Kidney (tissue), 13 donors: ENCODE measurements at regions not wholly inside any gene's neighbourhood (a gene's known extent, or its start where the extent isn't known, plus 50 kb on each side); places are given as distances from the start of the nearest gene placed in this dataset.
"Not testable (repeated sequence)": the region's sequence is repeated elsewhere in the genome, so short reads cannot be mapped to it uniquely, and the experiment has no call there.

Experiments
- DNase-seq, 5 donors: peaks; one replicate each; pipeline ENCODE4 v3.0.0-alpha.2; 2013 to 2020
- FAIRE-seq: peaks from 2 replicates; lab custom pipeline; 2012; peaks lifted over from hg19 to GRCh38; lab: Jason Lieb, UNC
- H3K27ac ChIP-seq, 2 donors: one replicate each; pipeline ENCODE4 v1.7.0; 2013; ENCODE audit warnings: low read depth in 2 of 2, low read length in 2 of 2, inconsistent platforms in 1 of 2
- H3K27me3 ChIP-seq: one replicate; pipeline ENCODE4 v1.7.1; 2013; ENCODE audit warnings: low read length, inconsistent platforms; ENCODE audit not compliant: control insufficient read depth, insufficient read depth
- H3K36me3 ChIP-seq, 3 donors: one replicate each; pipeline versions ENCODE4 v1.7.0 to v1.7.1; 2013; ENCODE audit warnings: low read length in 3 of 3, control low read depth in 1 of 3, inconsistent platforms in 1 of 3; ENCODE audit not compliant: insufficient read depth in 3 of 3, control insufficient read depth in 2 of 3
- H3K4me1 ChIP-seq, 3 donors: one replicate each; pipeline versions ENCODE4 v1.7.0 to v1.7.1; 2013; ENCODE audit warnings: low read length in 3 of 3, inconsistent platforms in 1 of 3, low read depth in 1 of 3; ENCODE audit not compliant: control insufficient read depth in 2 of 3, insufficient read depth in 2 of 3
- H3K4me3 ChIP-seq, 3 donors: one replicate each; pipeline versions ENCODE4 v1.7.0 to v1.8.1; 2013; ENCODE audit warnings: low read length in 3 of 3, control low read depth in 1 of 3, inconsistent platforms in 1 of 3
- H3K9ac ChIP-seq, 3 donors: one replicate each; pipeline versions ENCODE4 v1.7.0 to v1.7.1; 2013; ENCODE audit warnings: low read length in 3 of 3, control low read depth in 1 of 3, inconsistent platforms in 1 of 3
- H3K9me3 ChIP-seq, 3 donors: one replicate each; pipeline versions ENCODE4 v1.7.0 to v1.7.1; 2013; ENCODE audit warnings: low read length in 3 of 3, control low read depth in 1 of 3, inconsistent platforms in 1 of 3; ENCODE audit not compliant: control insufficient read depth in 2 of 3, insufficient read depth in 1 of 3
- CTCF ChIP-seq: IDR thresholded peaks from 3 replicates; pipeline ENCODE4 v1.5.1; 2012; ENCODE audit warnings: mild to moderate bottlenecking, moderate library complexity, borderline replicate concordance; ENCODE audit not compliant: insufficient read depth; ENCODE audit errors: extremely low read depth
- intact Hi-C: fragments of 100-400 bp; cut with DNase I; formaldehyde crosslinking; loops from one replicate; pipeline ENCODE4 v1.11.1; 2022
- donor health status: control.
- donor health status: control.
- donor health status: control.
- donor health status: control.
- donor health status: control.
- donor health status: DM: yes; HTN: yes; CAD: no.
- donor health status: Normal renal cell carcinoma (clear cell type).

GRCh38 chr2:142422769-142423168 lies 292.0 kb upstream of the LRP1B start:
- TF ChIP-seq CTCF, result no peak
- Histone ChIP-seq H3K27me3 (no peaks in the 10 kb centered on the region), H3K4me3 (no peak overlapping the region), H3K36me3 (no peaks in the 10 kb centered on the region), H3K9ac (no peak overlapping the region), H3K4me1 (no peaks in the 10 kb centered on the region), H3K9me3 (no peaks in the 10 kb centered on the region), H3K27ac (no peak overlapping the region)
- FAIRE-seq (no peak), DNase-seq (no peak)
- intact Hi-C loops, result no loop called here

GRCh38 chr2:142422041-142422440 lies 291.2 kb upstream of the LRP1B start:
- intact Hi-C loops, result no loop called here

GRCh38 chr2:142418699-142419098 lies 287.9 kb upstream of the LRP1B start:
- H3K36me3 ChIP-seq, intact Hi-C loops, FAIRE-seq, H3K27ac ChIP-seq, H3K4me3 ChIP-seq, H3K9me3 ChIP-seq, H3K4me1 ChIP-seq, H3K9ac ChIP-seq, H3K27me3 ChIP-seq: not testable (repeated sequence)
- DNase-seq, result peak in 1 of 5 donors; percentile 5

More at GRCh38 chr2:142422041-142422440, 291.2 kb upstream of the LRP1B start:
- H3K4me1 ChIP-seq, result no peaks in the 10 kb centered on the region
- DNase-seq (no peak), FAIRE-seq (no peak)
- H3K9ac ChIP-seq, result no peak overlapping the region
- H3K36me3 ChIP-seq, result no peaks in the 10 kb centered on the region
- no peak overlapping the region for H3K27ac ChIP-seq
- no peaks in the 10 kb centered on the region for H3K9me3 ChIP-seq
- H3K4me3 ChIP-seq, result no peak overlapping the region
- H3K27me3 ChIP-seq, result no peaks in the 10 kb centered on the region
- no peak for TF ChIP-seq CTCF

DNA sequence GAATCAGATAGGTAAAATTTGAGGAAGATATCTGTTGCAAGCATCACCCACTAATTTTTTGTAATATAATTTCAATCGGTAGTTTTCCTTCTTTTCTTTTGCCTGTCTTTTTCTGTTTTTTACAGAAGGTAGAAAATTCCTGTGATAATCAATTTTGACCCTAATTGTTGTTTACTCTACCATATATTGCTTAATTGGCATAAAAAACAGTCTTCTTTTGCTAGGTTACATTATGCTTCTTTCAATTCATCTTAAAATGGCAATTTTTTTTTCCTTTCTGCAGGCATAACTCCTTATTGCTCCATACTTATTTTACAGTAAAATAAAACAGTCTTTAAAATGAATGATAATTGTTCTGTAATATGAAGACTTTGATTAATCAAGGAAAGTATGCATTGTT lies 286.2 kb upstream of the LRP1B start:
- no peaks in the 10 kb centered on the region for H3K36me3 ChIP-seq
- no peaks in the 10 kb centered on the region for H3K27me3 ChIP-seq
- no peak for TF ChIP-seq CTCF
- H3K27ac ChIP-seq, result no peak overlapping the region
- FAIRE-seq, result no peak
- no peaks in the 10 kb centered on the region for H3K9me3 ChIP-seq
- no peak overlapping the region for H3K9ac ChIP-seq
- intact Hi-C loops, result no loop called here
- no peak overlapping the region for H3K4me3 ChIP-seq
- no peaks in the 10 kb centered on the region for H3K4me1 ChIP-seq
- no peak for DNase-seq
